ENCODE measurements at regions not wholly inside any gene's neighbourhood (a gene's known extent, or its start where the extent isn't known, plus 50 kb on each side); places are given as distances from the start of the nearest gene placed in this dataset.
"Not testable (repeated sequence)": the region's sequence is repeated elsewhere in the genome, so short reads cannot be mapped to it uniquely, and the experiment has no call there.

GRCh38 chr1:30656171-30656940, 67.0 kb downstream of the MATN1 start:
- Histone ChIP-seq H3K27me3 (peaks cover 58% of the 10 kb centered on the region), H3K27ac (no peak overlapping the region), H3K36me3 (no peaks in the 10 kb centered on the region), H3K4me3 (no peak overlapping the region), H3K4me1 (no peaks in the 10 kb centered on the region), H3K9me3 (no peaks in the 10 kb centered on the region)
- WGBS, 2 donors (ENCODE audit: low coverage in 1 of 2): 36% methylated on average over 6 of the region's 27 CpGs; no CpG with 5 or more reads in 1 of the 2 donors
- ATAC-seq: no peak
- TF ChIP-seq CTCF (IDR thresholded peaks at IDR 0.05) (no peak), POLR2AphosphoS5 (IDR thresholded peaks at IDR 0.05) (no peak), POLR2A (IDR thresholded peaks at IDR 0.05) (no peak), EP300 (IDR thresholded peaks at IDR 0.05) (no peak)

- no peaks in the 10 kb centered on the region for H3K36me3 ChIP-seq
- H3K27ac ChIP-seq: no peak overlapping the region
- no peak for TF ChIP-seq POLR2A (IDR thresholded peaks at IDR 0.05)
- no peak for TF ChIP-seq EP300 (IDR thresholded peaks at IDR 0.05)
- TF ChIP-seq POLR2AphosphoS5 (IDR thresholded peaks at IDR 0.05): no peak
- no peak for TF ChIP-seq CTCF (IDR thresholded peaks at IDR 0.05)
- no peaks in the 10 kb centered on the region for H3K4me1 ChIP-seq
- H3K9me3 ChIP-seq: no peaks in the 10 kb centered on the region
- H3K27me3 ChIP-seq: peaks cover 59% of the 10 kb centered on the region
- H3K4me3 ChIP-seq: no peak overlapping the region
- ATAC-seq: no peak
- 20 to 95% methylated on average over 1 to 2 of the region's 3 CpGs for WGBS, 2 donors (ENCODE audit: low coverage in 1 of 2)
These were observed 67.7 kb downstream of the MATN1 start for GRCh38 chr1:30655672-30656071.

GRCh38 chr1:30654188-30654587, 69.2 kb downstream of the MATN1 start:
- WGBS, 2 donors (ENCODE audit: low coverage in 1 of 2): 80 to 100% methylated on average over 2 of the region's 5 CpGs
- peaks cover 73% of the 10 kb centered on the region for H3K27me3 ChIP-seq
- TF ChIP-seq CTCF (IDR thresholded peaks at IDR 0.05) (no peak), EP300 (IDR thresholded peaks at IDR 0.05) (no peak), POLR2AphosphoS5 (IDR thresholded peaks at IDR 0.05) (no peak), POLR2A (IDR thresholded peaks at IDR 0.05) (no peak)
- H3K4me1 ChIP-seq: no peaks in the 10 kb centered on the region
- no peak overlapping the region for H3K27ac ChIP-seq
- no peaks in the 10 kb centered on the region for H3K9me3 ChIP-seq
- no peaks in the 10 kb centered on the region for H3K36me3 ChIP-seq
- no peak overlapping the region for H3K4me3 ChIP-seq
- no peak for ATAC-seq

- 38 to 44% methylated on average over 4 of the region's 4 CpGs for WGBS, 2 donors (ENCODE audit: low coverage in 1 of 2)
- no peak for TF ChIP-seq CTCF (IDR thresholded peaks at IDR 0.05)
- no peak for TF ChIP-seq POLR2A (IDR thresholded peaks at IDR 0.05)
- TF ChIP-seq POLR2AphosphoS5 (IDR thresholded peaks at IDR 0.05): no peak
- TF ChIP-seq EP300 (IDR thresholded peaks at IDR 0.05): no peak
- H3K27ac ChIP-seq: no peak overlapping the region
- H3K27me3 ChIP-seq: peaks cover 65% of the 10 kb centered on the region
- no peaks in the 10 kb centered on the region for H3K4me1 ChIP-seq
- H3K4me3 ChIP-seq: no peak overlapping the region
- ATAC-seq: no peak
- H3K36me3 ChIP-seq: no peaks in the 10 kb centered on the region
- no peaks in the 10 kb centered on the region for H3K9me3 ChIP-seq
These were observed 71.1 kb downstream of the MATN1 start for GRCh38 chr1:30652152-30652841.

- ATAC-seq, H3K4me1 ChIP-seq, H3K4me3 ChIP-seq, H3K36me3 ChIP-seq, H3K9me3 ChIP-seq, H3K27ac ChIP-seq: not testable (repeated sequence)
- peaks cover 65% of the 10 kb centered on the region for H3K27me3 ChIP-seq
- 45 to 53% methylated on average over 2 to 4 of the region's 5 CpGs for WGBS, 2 donors (ENCODE audit: low coverage in 1 of 2)
These were observed 72.0 kb downstream of the MATN1 start for GRCh38 chr1:30651395-30651794.
